GM19463 (cell line): ENCODE measurements at regions not wholly inside any gene's neighbourhood (a gene's known extent, or its start where the extent isn't known, plus 50 kb on each side); places are given as distances from the start of the nearest gene placed in this dataset.
"Not testable (repeated sequence)": the region's sequence is repeated elsewhere in the genome, so short reads cannot be mapped to it uniquely, and the experiment has no call there.

Source experiments
- ATAC-seq: cut with Tn5 transposase; IDR thresholded peaks from one replicate; pipeline ENCODE4 v1.9.1; 2021; ENCODE audit warnings: mild to moderate bottlenecking, moderate library complexity; ENCODE audit not compliant: unreplicated experiment

DNA sequence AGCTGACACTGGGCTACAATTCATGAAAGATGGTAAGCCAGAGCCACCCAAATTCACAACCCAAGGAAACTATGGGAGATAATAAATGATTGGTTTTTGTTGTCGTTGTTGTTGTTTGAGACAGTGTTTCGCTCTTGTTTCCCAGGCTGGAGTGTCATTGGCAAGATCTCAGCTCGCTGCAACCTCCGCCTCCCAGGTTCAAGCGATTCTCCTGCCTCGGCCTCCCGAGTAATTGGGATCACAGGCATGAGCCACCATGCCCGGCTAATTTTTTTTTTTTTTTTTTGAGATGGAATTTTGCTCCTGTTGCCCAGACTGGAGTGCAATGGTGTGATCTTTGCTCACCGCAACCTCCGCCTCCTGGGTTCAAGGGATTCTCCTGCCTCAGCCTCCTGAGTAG is 65.9 kb upstream of the METTL9 start:
- ATAC-seq, result not testable (repeated sequence)

DNA sequence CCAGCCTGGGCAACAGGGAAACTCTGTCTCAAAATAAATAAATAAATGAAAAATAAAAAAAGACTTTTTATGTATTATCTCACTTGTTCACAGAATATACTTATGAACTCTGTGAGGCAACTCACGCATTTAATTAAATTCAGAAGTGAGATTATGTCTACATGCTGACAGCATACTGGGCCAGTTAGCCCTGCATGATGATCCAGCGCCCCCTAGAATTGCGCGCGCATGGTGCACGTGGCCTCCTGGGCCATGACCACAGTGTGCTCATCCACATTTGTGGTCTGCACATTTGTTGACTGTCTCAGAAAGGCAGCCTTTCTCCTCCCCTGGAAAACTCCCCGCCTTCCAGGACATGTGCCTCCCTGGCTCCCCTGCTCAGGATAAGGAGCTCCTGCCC is 64.8 kb upstream of the METTL9 start:
- ATAC-seq, result not testable (repeated sequence)

DNA sequence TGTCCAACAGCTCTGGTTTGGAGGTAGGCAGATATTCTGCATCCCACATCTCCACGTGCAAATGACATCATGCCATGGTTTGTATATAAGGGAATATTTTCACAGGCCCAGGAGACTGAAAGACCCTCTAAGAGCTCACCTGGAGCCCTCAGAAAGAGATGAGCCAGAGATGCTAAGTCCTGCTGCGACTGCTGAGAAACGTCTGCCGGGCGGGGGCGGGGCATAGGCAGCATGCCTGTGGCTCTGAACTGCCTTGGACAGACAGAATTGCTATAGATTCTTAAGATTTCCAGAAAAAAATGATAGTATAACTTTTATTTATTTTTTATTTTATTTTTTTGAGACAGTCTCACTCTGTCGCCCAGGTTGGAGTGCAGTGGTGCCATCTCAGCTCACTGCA is 64.2 kb upstream of the METTL9 start:
- ATAC-seq, result not testable (repeated sequence)

DNA sequence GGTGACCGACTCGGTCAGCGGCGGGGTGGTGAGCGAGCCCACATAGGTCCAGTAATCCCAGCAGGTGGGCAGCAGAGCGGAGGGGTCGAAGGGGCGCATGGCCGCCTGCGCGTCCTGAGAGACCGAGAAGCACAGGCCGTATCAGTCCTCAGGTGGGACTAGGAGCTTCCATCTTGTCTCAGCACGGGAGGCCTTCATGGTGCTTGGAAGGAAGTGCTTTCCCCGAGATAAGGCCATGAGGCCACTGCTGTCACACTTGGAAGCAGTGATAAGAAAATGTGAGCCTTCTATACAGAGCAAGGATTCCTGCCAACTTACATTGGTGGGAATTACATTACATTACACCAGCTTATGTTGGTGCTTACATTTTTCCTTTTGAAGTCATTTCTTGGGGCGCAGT is 62.6 kb upstream of the METTL9 start:
- not testable (repeated sequence) for ATAC-seq

DNA sequence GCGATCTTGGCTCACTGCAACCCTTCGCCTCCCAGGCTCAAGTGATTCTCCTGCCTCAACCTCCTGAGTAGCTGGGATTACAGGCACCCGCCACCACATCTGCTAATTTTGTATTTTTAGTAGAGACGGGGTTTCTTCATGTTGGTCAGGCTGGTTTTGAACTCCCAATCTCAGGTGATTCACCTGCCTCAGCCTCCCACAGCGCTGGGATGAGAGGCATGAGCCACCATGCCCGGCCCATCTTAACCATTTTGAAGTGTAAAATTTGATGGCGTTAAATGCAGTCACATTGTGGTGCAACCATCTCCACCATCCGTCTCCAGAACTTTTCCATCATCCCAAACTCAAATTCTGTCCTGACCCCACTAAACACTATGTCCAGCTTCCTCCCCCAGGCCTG is 61.8 kb upstream of the METTL9 start:
- ATAC-seq, result not testable (repeated sequence)

DNA sequence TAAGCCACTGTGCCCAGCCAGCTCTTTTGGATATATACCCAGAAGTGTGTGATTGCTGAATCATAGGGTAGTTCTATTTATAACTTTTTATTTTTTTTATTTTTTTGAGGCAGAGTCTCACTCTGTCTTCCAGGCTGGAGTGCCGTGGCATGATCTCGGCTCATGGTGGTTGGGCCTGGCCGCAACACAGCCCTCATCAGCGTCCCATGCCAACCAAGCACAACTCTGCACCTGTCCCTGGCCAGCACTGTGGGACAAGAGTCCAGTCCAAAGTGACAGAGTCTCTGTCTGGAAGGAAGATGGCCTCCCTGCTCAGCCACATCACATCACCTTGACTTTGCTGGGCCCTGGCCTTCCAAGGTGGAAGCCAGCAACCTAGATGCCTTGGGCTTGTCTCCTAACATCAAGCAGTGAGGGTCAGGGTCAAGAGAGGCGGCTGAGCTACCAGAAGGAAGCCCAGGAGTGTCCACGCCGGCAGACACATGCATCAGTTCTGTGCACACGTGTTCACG is 60.2 kb upstream of the METTL9 start:
- ATAC-seq, result not testable (repeated sequence)

DNA sequence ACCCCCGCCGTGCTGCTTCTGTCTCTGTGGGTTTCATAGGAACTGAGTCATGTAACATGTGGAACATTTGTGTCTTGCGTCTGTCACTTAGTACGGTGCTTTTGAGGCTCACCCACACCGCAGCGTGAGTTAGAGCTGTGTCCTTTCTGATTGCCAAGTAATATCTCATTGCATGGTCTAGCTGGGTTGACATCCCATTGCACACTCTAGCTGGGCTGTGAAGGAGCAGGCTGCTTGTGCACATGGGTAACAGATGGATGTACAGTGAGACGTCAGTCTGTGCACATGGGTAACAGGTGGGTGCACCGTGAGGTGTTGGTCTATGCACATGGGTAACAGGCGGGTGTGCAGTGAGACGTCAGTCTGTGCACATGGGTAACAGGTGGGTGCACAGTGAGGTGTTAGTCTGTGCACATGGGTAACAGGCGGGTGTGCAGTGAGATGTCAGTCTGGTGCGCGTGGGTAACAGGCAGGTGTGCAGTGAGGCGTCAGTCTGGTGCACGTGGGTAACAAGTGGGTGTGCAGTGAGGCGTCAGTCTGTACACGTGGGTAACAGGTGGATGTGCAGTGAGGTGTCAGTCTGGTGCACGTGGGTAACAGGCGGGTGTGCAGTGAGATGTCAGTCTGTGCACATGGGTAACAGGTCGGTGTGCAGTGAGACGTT is 58.5 kb upstream of the METTL9 start:
- peak; percentile 91 for ATAC-seq

DNA sequence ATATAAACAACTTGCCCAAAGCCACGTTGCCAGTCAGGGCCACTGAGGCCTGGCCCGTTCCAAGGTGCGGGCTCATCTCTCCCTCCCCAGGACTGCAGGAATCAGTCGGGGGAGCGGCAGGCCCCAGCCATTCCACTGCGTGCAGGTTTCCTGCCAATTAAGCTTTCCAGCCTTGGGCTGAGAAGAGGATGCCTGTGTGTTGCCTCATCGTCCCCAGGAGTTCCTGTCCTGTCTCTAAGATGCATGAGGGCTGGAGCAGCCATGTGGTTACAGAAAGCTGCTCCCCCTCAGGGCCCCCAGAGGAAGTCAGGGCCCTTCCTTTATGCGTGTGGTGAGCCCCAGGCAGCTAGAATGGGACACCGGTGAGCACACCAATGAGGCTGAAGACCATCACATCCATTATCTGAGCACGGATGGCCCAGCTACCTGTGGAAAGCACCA is 57.7 kb upstream of the METTL9 start:
- not testable (repeated sequence) for ATAC-seq

DNA sequence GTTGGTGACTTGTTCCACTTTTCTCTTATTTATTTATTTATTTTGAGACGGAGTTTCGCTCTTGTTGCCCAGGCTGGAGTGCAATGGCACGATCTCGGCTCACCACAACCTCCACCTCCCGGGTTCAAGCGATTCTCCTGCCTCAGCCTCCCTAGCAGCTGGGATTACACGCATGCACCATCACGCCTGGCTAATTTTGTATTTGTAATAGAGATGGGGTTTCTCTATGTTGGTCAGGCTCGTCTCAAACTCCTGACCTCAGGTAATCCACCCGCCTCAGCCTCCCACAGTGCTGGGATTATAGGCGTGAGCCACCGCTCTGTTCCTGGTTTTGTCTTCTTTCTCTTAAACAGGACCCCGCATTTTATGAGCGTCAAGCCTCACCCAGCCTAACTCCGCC is 57.3 kb upstream of the METTL9 start:
- ATAC-seq, result not testable (repeated sequence)

DNA sequence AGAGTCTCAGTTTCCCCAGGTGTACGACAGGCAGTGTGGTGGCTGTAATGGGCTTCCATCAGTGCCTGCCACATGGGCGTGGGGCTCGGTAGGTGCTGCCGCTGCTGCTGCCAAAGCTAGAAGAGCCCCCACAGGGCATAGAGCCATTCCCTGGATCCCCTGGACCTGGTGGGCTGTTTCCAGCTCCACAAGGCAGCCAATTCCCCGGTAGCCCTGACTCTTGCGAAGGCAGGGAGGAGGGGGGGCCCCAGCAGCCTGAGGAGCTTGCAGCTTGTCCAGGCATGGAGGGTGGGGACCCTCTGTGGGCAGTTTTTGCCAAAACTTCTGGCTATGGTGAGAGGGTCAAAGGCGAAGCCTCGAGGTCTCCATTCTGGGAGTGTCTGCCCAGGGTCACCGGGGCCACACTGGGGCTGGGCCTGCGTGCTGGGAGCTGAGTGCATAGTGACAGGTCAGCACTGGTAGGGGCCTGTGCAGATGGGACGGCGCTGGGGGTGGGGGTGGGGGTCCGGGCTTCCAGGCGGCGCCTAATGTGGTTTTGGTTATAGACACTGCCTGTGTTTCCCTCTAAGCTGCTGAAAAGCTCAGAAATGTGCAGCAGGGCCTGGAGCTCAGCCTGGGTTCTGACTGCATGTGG is 56.8 kb upstream of the METTL9 start:
- ATAC-seq, result not testable (repeated sequence)

DNA sequence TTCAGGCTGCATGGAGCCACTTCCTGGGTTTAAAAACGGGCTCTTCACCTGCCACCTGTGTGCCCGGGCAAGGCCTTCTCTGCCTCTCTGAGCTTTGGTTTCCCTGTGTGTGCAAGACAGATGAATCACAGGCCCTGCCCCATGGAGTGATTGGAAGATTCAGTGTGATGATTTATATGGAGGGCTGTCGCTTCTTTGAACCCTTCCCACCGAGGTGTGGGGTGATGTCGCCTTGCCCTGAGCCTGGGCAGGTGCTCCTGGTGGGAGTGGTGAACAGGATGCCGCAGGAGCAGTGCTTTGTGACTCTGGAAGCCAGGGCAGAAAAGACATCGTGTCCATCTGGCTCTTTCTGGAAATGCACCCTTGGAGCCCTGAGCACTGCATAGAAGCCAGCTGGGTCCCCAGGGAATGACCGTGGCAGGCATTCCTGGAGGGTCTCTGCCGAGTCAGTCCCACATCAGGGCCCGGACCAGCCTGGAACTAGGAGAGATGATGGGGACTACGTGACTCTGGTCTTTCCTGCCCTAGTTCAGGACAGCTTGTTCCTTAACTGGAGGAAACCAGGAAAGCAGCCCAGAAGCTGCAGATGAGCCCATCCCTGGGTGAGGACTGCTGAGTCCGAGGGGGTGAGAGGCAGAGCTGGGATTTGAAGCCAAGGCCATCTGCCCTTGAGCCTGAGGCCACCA is 56.1 kb upstream of the METTL9 start:
- ATAC-seq, result not testable (repeated sequence)

DNA sequence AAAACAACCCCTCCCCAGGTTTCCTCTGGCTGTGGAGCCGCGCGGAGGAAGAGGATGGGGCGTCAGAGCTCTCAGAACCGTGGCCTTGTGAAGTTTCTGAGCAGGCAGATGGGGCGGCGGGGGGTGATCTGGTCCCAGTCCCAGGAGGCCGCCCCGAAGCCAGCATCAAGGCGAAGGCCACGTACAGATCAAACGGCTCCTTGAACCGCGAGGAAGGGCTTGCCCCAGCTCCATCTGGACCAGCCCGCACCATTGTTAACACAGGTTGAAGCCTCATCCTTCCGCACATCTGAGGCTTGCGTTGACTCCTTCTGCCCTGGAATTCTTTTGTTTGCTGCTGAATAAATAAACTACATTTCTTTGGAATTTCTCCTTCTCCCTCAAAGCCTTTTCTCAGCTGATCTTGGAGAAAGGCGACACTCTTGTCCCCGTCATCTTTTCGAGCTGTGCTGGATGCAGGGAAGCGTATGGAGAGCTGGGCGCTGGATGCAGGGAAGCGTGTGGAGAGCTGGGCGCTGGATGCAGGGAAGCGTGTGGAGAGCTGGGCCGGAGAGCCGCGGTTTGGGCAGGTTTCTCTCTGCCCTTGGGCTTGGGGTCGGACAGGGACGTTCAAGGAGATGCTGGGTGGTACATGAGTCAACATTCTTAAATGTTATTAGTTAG is 53.6 kb upstream of the METTL9 start:
- not testable (repeated sequence) for ATAC-seq

DNA sequence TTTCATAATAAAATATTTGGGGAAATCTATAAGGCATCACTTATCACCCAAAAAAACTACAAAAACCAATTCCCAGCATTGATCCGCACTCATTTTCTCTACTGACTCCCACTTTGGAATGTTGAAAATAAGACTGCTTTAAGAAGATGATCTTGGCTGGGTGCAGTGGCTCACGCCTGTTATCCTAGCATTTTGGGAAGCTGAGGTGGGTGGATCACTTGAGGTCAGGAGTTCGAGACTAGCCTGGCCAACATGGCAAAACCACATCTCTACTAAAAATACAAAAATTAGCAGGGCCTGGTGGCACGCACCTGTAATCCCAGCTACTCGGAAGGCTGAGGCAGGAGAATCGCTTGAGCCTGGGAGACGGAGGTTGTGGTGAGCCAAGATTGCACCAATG is 50.0 kb upstream of the METTL9 start:
- not testable (repeated sequence) for ATAC-seq
